Activated CD8-positive, alpha-beta T cell treated with anti-CD3 and anti-CD28 coated beads, Interleukin-2, amount 10 ng/mL, durations not matched to agents 7 days and 5 days (primary cell): ENCODE measurements at regions not wholly inside any gene's neighbourhood (a gene's known extent, or its start where the extent isn't known, plus 50 kb on each side); places are given as distances from the start of the nearest gene placed in this dataset.

ENCODE experiments used
- ATAC-seq: fragments of 150-1000 bp; cut with Tn5 transposase; one replicate; pipeline ENCODE4 v1.10.0; 2021; ENCODE audit warnings: moderate library complexity
- CTCF ChIA-PET: fragments of 350-600 bp; sonication (Branson Sonifier 250); formaldehyde crosslinking; loops from one replicate; lab custom pipeline; 2021; ENCODE audit warnings: antibody characterized with exemption; lab: Charles Lee
- POLR2A ChIA-PET: fragments of 350-600 bp; sonication (Branson Sonifier 250); formaldehyde crosslinking; loops from one replicate; lab custom pipeline; 2021; ENCODE audit warnings: antibody characterized with exemption; lab: Charles Lee
- DNase-seq: peaks from one replicate; pipeline ENCODE4 v3.0.0-alpha.2; 2020
- H3K27ac Mint-ChIP-seq: one replicate; pipeline ENCODE4 v1.8.0; 2021; ENCODE audit warnings: mild to moderate bottlenecking, mixed read lengths
- H3K27me3 Mint-ChIP-seq: one replicate; pipeline ENCODE4 v1.8.0; 2021; ENCODE audit warnings: low read depth, mixed read lengths
- H3K36me3 Mint-ChIP-seq: one replicate; pipeline ENCODE4 v1.8.0; 2021; ENCODE audit warnings: low read depth, mixed read lengths
- H3K4me1 Mint-ChIP-seq: one replicate; pipeline ENCODE4 v1.8.0; 2021; ENCODE audit warnings: low read depth, mixed read lengths
- H3K4me3 Mint-ChIP-seq: one replicate; pipeline ENCODE4 v1.8.0; 2021; ENCODE audit warnings: mild to moderate bottlenecking, mixed read lengths
- H3K9me3 Mint-ChIP-seq: one replicate; pipeline ENCODE4 v1.8.0; 2022; ENCODE audit warnings: mixed read lengths; ENCODE audit not compliant: insufficient read depth

GRCh38 chr9:75633451-75634057 lies 256.9 kb upstream of the PCSK5 start:
- ATAC-seq: no peak

GRCh38 chr9:75636427-75637045 lies 253.9 kb upstream of the PCSK5 start:
- CTCF ChIA-PET: no interaction called here
- H3K27me3 Mint-ChIP-seq: no peaks in the 10 kb centered on the region
- ATAC-seq: no peak
- POLR2A ChIA-PET: no interaction called here
- DNase-seq: no peak
- H3K4me1 Mint-ChIP-seq: no peaks in the 10 kb centered on the region
- H3K4me3 Mint-ChIP-seq: no peak overlapping the region
- no peak overlapping the region for H3K27ac Mint-ChIP-seq
- no peaks in the 10 kb centered on the region for H3K36me3 Mint-ChIP-seq
- no peaks in the 10 kb centered on the region for H3K9me3 Mint-ChIP-seq

More at GRCh38 chr9:75633451-75634057, 256.9 kb upstream of the PCSK5 start:
- no peak for DNase-seq
- ChIA-PET POLR2A (no interaction called here), CTCF (no interaction called here)
- H3K4me1 Mint-ChIP-seq: no peaks in the 10 kb centered on the region
- no peaks in the 10 kb centered on the region for H3K27me3 Mint-ChIP-seq
- no peak overlapping the region for H3K27ac Mint-ChIP-seq
- no peak overlapping the region for H3K4me3 Mint-ChIP-seq
- no peaks in the 10 kb centered on the region for H3K36me3 Mint-ChIP-seq
- no peaks in the 10 kb centered on the region for H3K9me3 Mint-ChIP-seq

GRCh38 chr9:75639971-75640610 lies 250.4 kb upstream of the PCSK5 start:
- CTCF ChIA-PET: no interaction called here
- H3K27me3 Mint-ChIP-seq: no peaks in the 10 kb centered on the region
- ATAC-seq (no peak), DNase-seq (no peak)
- H3K9me3 Mint-ChIP-seq: no peaks in the 10 kb centered on the region
- H3K27ac Mint-ChIP-seq: no peak overlapping the region
- no peaks in the 10 kb centered on the region for H3K36me3 Mint-ChIP-seq
- no peak overlapping the region for H3K4me3 Mint-ChIP-seq
- no peaks in the 10 kb centered on the region for H3K4me1 Mint-ChIP-seq
- POLR2A ChIA-PET: no interaction called here

- no peak overlapping the region for H3K27ac Mint-ChIP-seq
- CTCF ChIA-PET: no interaction called here
- H3K4me3 Mint-ChIP-seq: no peak overlapping the region
- no peaks in the 10 kb centered on the region for H3K4me1 Mint-ChIP-seq
- no peaks in the 10 kb centered on the region for H3K36me3 Mint-ChIP-seq
- no peaks in the 10 kb centered on the region for H3K27me3 Mint-ChIP-seq
- ATAC-seq (no peak), DNase-seq (no peak)
- POLR2A ChIA-PET: no interaction called here
- no peaks in the 10 kb centered on the region for H3K9me3 Mint-ChIP-seq
These were observed 248.0 kb upstream of the PCSK5 start for GRCh38 chr9:75642522-75642921.

- Mint-ChIP-seq H3K36me3 (no peaks in the 10 kb centered on the region), H3K27ac (no peak overlapping the region), H3K4me1 (no peaks in the 10 kb centered on the region), H3K27me3 (no peaks in the 10 kb centered on the region), H3K9me3 (no peaks in the 10 kb centered on the region), H3K4me3 (no peak overlapping the region)
- no peak for ATAC-seq
- CTCF ChIA-PET: no interaction called here
- POLR2A ChIA-PET: no interaction called here
- DNase-seq: no peak
These were observed 245.8 kb upstream of the PCSK5 start for GRCh38 chr9:75644649-75645048.

GRCh38 chr9:75648034-75648433 lies 242.4 kb upstream of the PCSK5 start:
- H3K4me1 Mint-ChIP-seq: no peaks in the 10 kb centered on the region
- ChIA-PET CTCF (no interaction called here), POLR2A (no interaction called here)
- no peak overlapping the region for H3K4me3 Mint-ChIP-seq
- DNase-seq: no peak
- no peak overlapping the region for H3K27ac Mint-ChIP-seq
- no peaks in the 10 kb centered on the region for H3K36me3 Mint-ChIP-seq
- ATAC-seq: no peak
- H3K9me3 Mint-ChIP-seq: no peaks in the 10 kb centered on the region
- peaks cover under 1% of the 10 kb centered on the region for H3K27me3 Mint-ChIP-seq

- H3K36me3 Mint-ChIP-seq: no peaks in the 10 kb centered on the region
These were observed 241.4 kb upstream of the PCSK5 start for GRCh38 chr9:75649060-75649459.

GRCh38 chr9:75651709-75652108 lies 238.8 kb upstream of the PCSK5 start:
- POLR2A ChIA-PET: no interaction called here
- peaks cover 6% of the 10 kb centered on the region for H3K27me3 Mint-ChIP-seq
- CTCF ChIA-PET: no interaction called here
- H3K9me3 Mint-ChIP-seq: no peaks in the 10 kb centered on the region
- DNase-seq: no peak
- no peak for ATAC-seq
- H3K4me1 Mint-ChIP-seq: no peaks in the 10 kb centered on the region
- no peak overlapping the region for H3K27ac Mint-ChIP-seq
- no peak overlapping the region for H3K4me3 Mint-ChIP-seq
- H3K36me3 Mint-ChIP-seq: no peaks in the 10 kb centered on the region

More at GRCh38 chr9:75649060-75649459, 241.4 kb upstream of the PCSK5 start:
- Mint-ChIP-seq H3K4me1 (no peaks in the 10 kb centered on the region), H3K9me3 (no peaks in the 10 kb centered on the region), H3K4me3 (no peak overlapping the region), H3K27me3 (peaks cover 5% of the 10 kb centered on the region), H3K27ac (no peak overlapping the region)
- ChIA-PET POLR2A (no interaction called here), CTCF (no interaction called here)
- ATAC-seq: no peak
- no peak for DNase-seq

- H3K4me1 Mint-ChIP-seq: no peaks in the 10 kb centered on the region
- POLR2A ChIA-PET: no interaction called here
- no peak overlapping the region for H3K4me3 Mint-ChIP-seq
These were observed 237.1 kb upstream of the PCSK5 start for GRCh38 chr9:75653335-75653734.

GRCh38 chr9:75653750-75654149 lies 236.7 kb upstream of the PCSK5 start:
- no peaks in the 10 kb centered on the region for H3K4me1 Mint-ChIP-seq
- no peak overlapping the region for H3K27ac Mint-ChIP-seq
- CTCF ChIA-PET: no interaction called here
- no peak for DNase-seq
- no peak overlapping the region for H3K4me3 Mint-ChIP-seq
- H3K36me3 Mint-ChIP-seq: no peaks in the 10 kb centered on the region
- ATAC-seq: no peak
- POLR2A ChIA-PET: no interaction called here
- peaks cover 6% of the 10 kb centered on the region for H3K27me3 Mint-ChIP-seq
- H3K9me3 Mint-ChIP-seq: no peaks in the 10 kb centered on the region

More at GRCh38 chr9:75653335-75653734, 237.1 kb upstream of the PCSK5 start:
- Mint-ChIP-seq H3K27ac (no peak overlapping the region), H3K36me3 (no peaks in the 10 kb centered on the region), H3K27me3 (peaks cover 6% of the 10 kb centered on the region), H3K9me3 (no peaks in the 10 kb centered on the region)
- ATAC-seq (no peak), DNase-seq (no peak)
- CTCF ChIA-PET: no interaction called here

GRCh38 chr9:75657015-75657414 lies 233.5 kb upstream of the PCSK5 start:
- H3K4me3 Mint-ChIP-seq: no peak overlapping the region
- H3K27ac Mint-ChIP-seq: no peak overlapping the region
- no peaks in the 10 kb centered on the region for H3K36me3 Mint-ChIP-seq
- ChIA-PET POLR2A (no interaction called here), CTCF (no interaction called here)
- no peak for DNase-seq
- H3K4me1 Mint-ChIP-seq: no peaks in the 10 kb centered on the region
- H3K27me3 Mint-ChIP-seq: peaks cover 6% of the 10 kb centered on the region
- ATAC-seq: no peak
- no peaks in the 10 kb centered on the region for H3K9me3 Mint-ChIP-seq

GRCh38 chr9:75658301-75658905 lies 232.1 kb upstream of the PCSK5 start:
- no peak for DNase-seq
- Mint-ChIP-seq H3K9me3 (no peaks in the 10 kb centered on the region), H3K4me1 (no peaks in the 10 kb centered on the region), H3K36me3 (no peaks in the 10 kb centered on the region), H3K4me3 (no peak overlapping the region), H3K27ac (no peak overlapping the region), H3K27me3 (peaks cover 2% of the 10 kb centered on the region)
- no peak for ATAC-seq
- ChIA-PET CTCF (no interaction called here), POLR2A (no interaction called here)
